Gastroesophageal sphincter (tissue), 4 donors: ENCODE measurements at regions not wholly inside any gene's neighbourhood (a gene's known extent, or its start where the extent isn't known, plus 50 kb on each side); places are given as distances from the start of the nearest gene placed in this dataset.

ENCODE experiments used
- ATAC-seq: fragments of 150-250 bp; one replicate; pipeline ENCODE4 v1.9.1; 2016; ENCODE audit warnings: mild to moderate bottlenecking, moderate library complexity
- H3K27ac ChIP-seq, 4 donors: fragments of 200-600 bp; sonication (generic) in 3 of 4; 1 replicate in 3 of 4; 2 replicates in 1 of 4; pipeline ENCODE4 v1.5.1; 2016 to 2019
- H3K27me3 ChIP-seq: fragments of 200-600 bp; sonication (generic); one replicate; pipeline ENCODE4 v1.5.1; 2019
- H3K36me3 ChIP-seq, 2 donors: fragments of 200-600 bp; sonication (generic); one replicate each; pipeline ENCODE4 v1.5.1; 2019; ENCODE audit warnings: control low read depth in 1 of 2
- H3K4me1 ChIP-seq, 3 donors: fragments of 200-600 bp; sonication (generic); 1 replicate in 2 of 3; 2 replicates in 1 of 3; pipeline ENCODE4 v1.5.1; 2016 to 2019; ENCODE audit warnings: control low read depth in 2 of 3
- H3K4me3 ChIP-seq, 2 donors: fragments of 200-600 bp; sonication (generic); one replicate each; pipeline ENCODE4 v1.5.1; 2019; ENCODE audit warnings: mild to moderate bottlenecking in 1 of 2, moderate library complexity in 1 of 2
- H3K9me3 ChIP-seq, 3 donors: fragments of 200-600 bp; sonication (generic); one replicate each; pipeline ENCODE4 v1.5.1; 2017 to 2019; ENCODE audit warnings: control low read depth in 2 of 3
- EP300 ChIP-seq: sonication (generic); formaldehyde crosslinking; IDR thresholded peaks from one replicate; pipeline ENCODE4 v1.6.1; 2017; ENCODE audit warnings: antibody characterized with exemption, mild to moderate bottlenecking
- POLR2A ChIP-seq, 2 donors: fragments of 450-650 bp; IDR thresholded peaks; one replicate each; pipeline ENCODE4 v1.6.1; 2017; ENCODE audit warnings: antibody characterized with exemption in 2 of 2, mild to moderate bottlenecking in 2 of 2, moderate library complexity in 1 of 2
- POLR2AphosphoS5 ChIP-seq: sonication (generic); formaldehyde crosslinking; IDR thresholded peaks from one replicate; pipeline ENCODE4 v1.6.1; 2017; ENCODE audit warnings: antibody characterized with exemption
- WGBS, 2 donors: methylation state at CpG; one replicate each; pipeline ENCODE4 v1.1.5; 2018; ENCODE audit warnings: low coverage in 1 of 2; 5-methylcytosine and 5-hydroxymethylcytosine counted together
- TF ChIP-seq, protein P1 (sequence below), 4 experiments: fragments of 200-600 bp in 2 of 4; fragments of 450-650 bp in 2 of 4; sonication (generic) in 1 of 4; IDR thresholded peaks; one replicate each; pipeline ENCODE4 v1.5.1; 2017 to 2019; ENCODE audit warnings: antibody characterized with exemption in 4 of 4, mild to moderate bottlenecking in 2 of 4, moderate library complexity in 2 of 4

DNA sequence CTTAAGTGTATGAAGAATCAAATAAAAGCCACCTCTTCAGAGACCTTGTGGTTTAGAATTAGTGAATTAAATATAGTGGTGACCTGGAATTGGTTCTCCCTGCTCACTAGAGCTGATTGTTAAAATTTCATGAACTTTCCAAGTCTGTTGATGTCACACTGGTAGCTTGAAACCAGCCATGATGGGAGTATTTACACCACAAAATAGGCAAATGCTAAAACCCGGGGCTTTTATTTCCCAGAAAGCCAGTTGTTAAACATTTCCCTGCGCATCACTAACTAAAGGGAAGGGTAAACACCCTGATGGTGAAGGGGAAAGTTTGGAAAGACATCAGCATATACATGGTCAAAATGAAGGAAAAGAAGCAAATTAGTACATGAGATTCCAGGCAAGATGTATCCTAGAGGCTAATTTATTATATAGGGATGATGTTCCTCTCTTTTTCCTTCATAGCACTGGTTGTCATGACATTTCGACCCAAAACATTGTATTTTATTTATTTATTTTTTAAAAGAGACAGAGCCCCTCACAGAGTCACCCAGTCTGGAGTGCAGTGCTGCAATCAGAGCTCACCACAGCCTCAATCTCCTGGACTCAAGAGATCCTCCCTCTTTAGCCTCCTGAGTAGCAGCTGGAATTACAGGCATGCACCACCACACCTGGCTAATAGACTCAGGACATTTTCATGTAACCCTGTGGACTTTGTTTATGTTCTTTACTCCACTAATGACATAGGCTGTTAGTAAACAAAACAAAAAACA, 123.2 kb downstream of the RIN2 start:
- H3K4me3 ChIP-seq, result no peak overlapping the region
- peaks cover 4 to 32% (median 17%) of the 10 kb centered on the region in 3 donors for H3K4me1 ChIP-seq
- no peak overlapping the region for H3K27ac ChIP-seq
- no peaks in the 10 kb centered on the region for H3K27me3 ChIP-seq
- TF ChIP-seq POLR2AphosphoS5, result no peak
- TF ChIP-seq, protein P1, sequence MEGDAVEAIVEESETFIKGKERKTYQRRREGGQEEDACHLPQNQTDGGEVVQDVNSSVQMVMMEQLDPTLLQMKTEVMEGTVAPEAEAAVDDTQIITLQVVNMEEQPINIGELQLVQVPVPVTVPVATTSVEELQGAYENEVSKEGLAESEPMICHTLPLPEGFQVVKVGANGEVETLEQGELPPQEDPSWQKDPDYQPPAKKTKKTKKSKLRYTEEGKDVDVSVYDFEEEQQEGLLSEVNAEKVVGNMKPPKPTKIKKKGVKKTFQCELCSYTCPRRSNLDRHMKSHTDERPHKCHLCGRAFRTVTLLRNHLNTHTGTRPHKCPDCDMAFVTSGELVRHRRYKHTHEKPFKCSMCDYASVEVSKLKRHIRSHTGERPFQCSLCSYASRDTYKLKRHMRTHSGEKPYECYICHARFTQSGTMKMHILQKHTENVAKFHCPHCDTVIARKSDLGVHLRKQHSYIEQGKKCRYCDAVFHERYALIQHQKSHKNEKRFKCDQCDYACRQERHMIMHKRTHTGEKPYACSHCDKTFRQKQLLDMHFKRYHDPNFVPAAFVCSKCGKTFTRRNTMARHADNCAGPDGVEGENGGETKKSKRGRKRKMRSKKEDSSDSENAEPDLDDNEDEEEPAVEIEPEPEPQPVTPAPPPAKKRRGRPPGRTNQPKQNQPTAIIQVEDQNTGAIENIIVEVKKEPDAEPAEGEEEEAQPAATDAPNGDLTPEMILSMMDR (IDR thresholded peaks at IDR 0.05), result no peak
- TF ChIP-seq POLR2A (IDR thresholded peaks at IDR 0.05), result no peak
- TF ChIP-seq EP300, result no peak
- no peaks in the 10 kb centered on the region for H3K9me3 ChIP-seq
- WGBS, 2 donors, result 89 to 93% methylated on average over 3 of the region's 3 CpGs
- H3K36me3 ChIP-seq, result no peaks in the 10 kb centered on the region
- no peak for ATAC-seq

DNA sequence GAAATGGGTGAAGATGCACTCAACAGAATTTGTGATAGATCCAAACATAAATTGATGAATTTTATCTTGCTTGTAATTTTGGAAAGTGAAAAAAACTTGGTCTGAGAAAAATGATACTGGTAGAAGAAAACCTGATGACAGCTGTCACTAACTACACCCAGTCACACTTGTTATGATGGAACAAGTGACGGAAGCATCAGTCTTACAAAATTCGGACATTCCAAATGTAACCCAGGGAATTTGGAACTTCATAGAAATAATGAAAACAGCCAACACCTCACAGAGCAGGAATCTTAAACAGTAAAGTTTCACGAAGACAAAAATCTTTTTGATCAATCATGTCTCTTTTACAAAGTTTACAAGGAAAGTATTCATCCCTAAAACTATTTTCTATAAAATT, 123.9 kb downstream of the RIN2 start:
- Histone ChIP-seq H3K27me3 (no peaks in the 10 kb centered on the region), H3K27ac (no peak overlapping the region), H3K36me3 (no peaks in the 10 kb centered on the region), H3K4me3 (no peak overlapping the region), H3K4me1 (peaks cover 9 to 32% (median 21%) of the 10 kb centered on the region in 3 donors), H3K9me3 (no peaks in the 10 kb centered on the region)
- TF ChIP-seq EP300 (no peak), POLR2AphosphoS5 (no peak), POLR2A (IDR thresholded peaks at IDR 0.05) (no peak)
- TF ChIP-seq, protein P1 (IDR thresholded peaks at IDR 0.05), result no peak
- WGBS, 2 donors, result 88 to 91% methylated on average over 3 of the region's 3 CpGs
- ATAC-seq, result no peak

DNA sequence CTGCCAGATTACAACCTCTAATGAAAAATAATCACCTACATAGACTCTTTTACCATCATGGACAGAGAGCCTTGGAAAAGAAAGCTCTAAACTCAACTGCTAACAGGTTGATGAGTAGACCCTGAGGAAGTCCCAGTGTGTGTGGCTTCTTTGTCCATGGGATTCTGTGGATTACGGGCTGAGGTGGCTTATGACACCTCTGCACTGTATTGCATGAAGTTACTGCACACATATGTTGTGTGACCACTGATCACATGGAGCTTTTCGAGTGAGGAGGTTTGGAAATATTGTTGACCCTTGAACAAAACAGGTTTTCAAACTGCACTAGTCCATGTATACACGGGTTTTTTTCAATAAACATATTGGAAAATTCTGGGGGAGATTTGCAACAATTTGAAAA, 124.4 kb downstream of the RIN2 start:
- Histone ChIP-seq H3K4me3 (no peak overlapping the region), H3K36me3 (no peaks in the 10 kb centered on the region), H3K27me3 (no peaks in the 10 kb centered on the region), H3K9me3 (no peaks in the 10 kb centered on the region), H3K27ac (no peak overlapping the region), H3K4me1 (peaks cover 13 to 36% (median 26%) of the 10 kb centered on the region in 3 donors)
- WGBS, 2 donors, result 89 to 100% methylated on average over 3 of the region's 3 CpGs
- TF ChIP-seq POLR2AphosphoS5 (no peak), EP300 (no peak), POLR2A (IDR thresholded peaks at IDR 0.05) (no peak)
- ATAC-seq, result no peak

DNA sequence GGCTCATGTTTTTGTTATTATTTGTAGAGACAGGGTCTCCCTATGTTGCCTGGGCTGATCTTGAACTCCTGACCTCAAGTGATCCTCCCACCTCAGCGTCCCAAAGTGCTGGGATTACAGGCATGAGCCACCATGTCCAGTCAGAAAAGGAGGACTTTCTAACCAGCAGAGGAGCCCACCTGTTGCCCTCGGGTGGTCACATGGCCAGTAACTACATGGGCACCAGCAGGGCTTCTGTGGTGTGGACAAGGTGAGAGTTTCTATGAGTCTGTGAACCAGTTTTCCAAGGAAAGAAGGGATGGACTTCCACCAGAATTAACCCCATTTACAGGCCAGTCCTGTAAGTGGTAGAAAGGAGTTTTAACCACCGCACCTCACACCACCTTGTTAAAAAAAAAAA, 125.4 kb downstream of the RIN2 start:
- no peak for ATAC-seq
- Histone ChIP-seq H3K4me3 (no peak overlapping the region), H3K4me1 (peaks cover 17 to 46% (median 36%) of the 10 kb centered on the region in 3 donors), H3K9me3 (no peaks in the 10 kb centered on the region), H3K27ac (no peak overlapping the region), H3K27me3 (no peaks in the 10 kb centered on the region), H3K36me3 (no peaks in the 10 kb centered on the region)
- WGBS, 2 donors, result 84 to 100% methylated on average over 1 to 2 of the region's 3 CpGs
- TF ChIP-seq, protein P1 (IDR thresholded peaks at IDR 0.05), result no peak
- TF ChIP-seq POLR2A (IDR thresholded peaks at IDR 0.05), result no peak

DNA sequence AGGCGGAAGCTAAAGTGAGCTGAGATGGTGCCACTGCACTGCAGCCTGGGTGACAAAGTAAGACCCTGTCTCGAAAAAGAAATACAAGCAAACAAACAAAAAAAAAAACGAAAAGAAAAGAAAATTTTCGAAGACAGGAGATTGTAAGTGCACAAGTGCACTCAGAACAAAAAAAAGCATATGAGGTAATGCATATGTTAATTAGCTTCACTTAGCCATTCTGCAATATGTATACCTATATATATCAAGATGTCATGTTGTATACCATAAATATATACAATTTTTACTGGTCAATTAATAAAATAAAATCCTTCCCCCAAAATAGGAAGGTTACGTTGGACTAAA, 127.5 kb downstream of the RIN2 start:
- Histone ChIP-seq H3K27me3 (no peaks in the 10 kb centered on the region), H3K4me3 (peak overlapping the region in 1 of 2 donors; percentile 44), H3K4me1 (peaks cover 26 to 67% (median 53%) of the 10 kb centered on the region in 3 donors), H3K9me3 (no peaks in the 10 kb centered on the region), H3K36me3 (no peaks in the 10 kb centered on the region), H3K27ac (peak overlapping the region; percentile 69 to 90 (median 86))
- TF ChIP-seq, protein P1 (IDR thresholded peaks at IDR 0.05), result no peak
- TF ChIP-seq POLR2AphosphoS5, result no peak
- TF ChIP-seq EP300, result no peak
- TF ChIP-seq POLR2A (IDR thresholded peaks at IDR 0.05), result no peak
- WGBS, 2 donors, result 17 to 45% methylated on average over 2 to 5 of the region's 5 CpGs
- no peak for ATAC-seq
